ENCODE measurements at regions not wholly inside any gene's neighbourhood (a gene's known extent, or its start where the extent isn't known, plus 50 kb on each side); places are given as distances from the start of the nearest gene placed in this dataset.
A peak's percentile ranks its signal among the peaks of the same experiment; 100 is the strongest.

GRCh38 chr6:149164199-149164750 lies 153.2 kb upstream of the TAB2 start:
- Histone ChIP-seq H3K36me3 (no peaks in the 10 kb centered on the region), H3K27ac (no peak overlapping the region), H3K4me3 (no peak overlapping the region), H3K4me1 (peaks cover 5% of the 10 kb centered on the region), H3K9me3 (no peaks in the 10 kb centered on the region), H3K27me3 (ENCODE audit: low read depth) (no peaks in the 10 kb centered on the region)
- no peak for ATAC-seq
- intact Hi-C loops (cut with DNase I), result no loop called here
- no peak for DNase-seq
- TF ChIP-seq CTCF (IDR thresholded peaks at IDR 0.05), result no peak

GRCh38 chr6:149166336-149166735 lies 151.2 kb upstream of the TAB2 start:
- no peaks in the 10 kb centered on the region for H3K36me3 ChIP-seq
- no peak overlapping the region for H3K4me3 ChIP-seq
- DNase-seq (no peak), ATAC-seq (no peak)
- H3K27me3 ChIP-seq (ENCODE audit: low read depth), result no peaks in the 10 kb centered on the region
- no peak for TF ChIP-seq CTCF (IDR thresholded peaks at IDR 0.05)
- no peak overlapping the region for H3K27ac ChIP-seq
- intact Hi-C loops (cut with DNase I), result no loop called here
- H3K4me1 ChIP-seq, result peaks cover 5% of the 10 kb centered on the region
- H3K9me3 ChIP-seq, result no peaks in the 10 kb centered on the region

GRCh38 chr6:149166747-149167146 lies 150.8 kb upstream of the TAB2 start:
- Histone ChIP-seq H3K9me3 (no peaks in the 10 kb centered on the region), H3K27me3 (ENCODE audit: low read depth) (no peaks in the 10 kb centered on the region), H3K4me1 (peaks cover 5% of the 10 kb centered on the region), H3K4me3 (no peak overlapping the region), H3K36me3 (no peaks in the 10 kb centered on the region), H3K27ac (no peak overlapping the region)
- TF ChIP-seq CTCF (IDR thresholded peaks at IDR 0.05), result no peak
- DNase-seq (no peak), ATAC-seq (no peak)
- intact Hi-C loops (cut with DNase I), result no loop called here

GRCh38 chr6:149168968-149169367 lies 148.5 kb upstream of the TAB2 start:
- no peak for TF ChIP-seq CTCF (IDR thresholded peaks at IDR 0.05)
- H3K36me3 ChIP-seq, result no peaks in the 10 kb centered on the region
- H3K27me3 ChIP-seq (ENCODE audit: low read depth), result no peaks in the 10 kb centered on the region
- H3K4me3 ChIP-seq, result no peak overlapping the region
- DNase-seq (no peak), ATAC-seq (no peak)
- intact Hi-C loops (cut with DNase I), result no loop called here
- H3K4me1 ChIP-seq, result peaks cover 5% of the 10 kb centered on the region
- H3K27ac ChIP-seq, result no peak overlapping the region
- no peaks in the 10 kb centered on the region for H3K9me3 ChIP-seq

- ATAC-seq (peak in 1 of 2 donors; percentile 28), DNase-seq (no peak)
- H3K27ac ChIP-seq, result no peak overlapping the region
- no peaks in the 10 kb centered on the region for H3K9me3 ChIP-seq
- intact Hi-C loops (cut with DNase I), result no loop called here
- no peak for TF ChIP-seq CTCF (IDR thresholded peaks at IDR 0.05)
- H3K4me3 ChIP-seq, result no peak overlapping the region
- H3K36me3 ChIP-seq, result no peaks in the 10 kb centered on the region
- H3K4me1 ChIP-seq, result peaks cover 5% of the 10 kb centered on the region
- no peaks in the 10 kb centered on the region for H3K27me3 ChIP-seq (ENCODE audit: low read depth)
Observed at GRCh38 chr6:149169761-149170511, 147.6 kb upstream of the TAB2 start.

Data from lower lobe of right lung (tissue), 2 donors.